Suprapubic skin (tissue), 4 donors: ENCODE measurements at regions not wholly inside any gene's neighbourhood (a gene's known extent, or its start where the extent isn't known, plus 50 kb on each side); places are given as distances from the start of the nearest gene placed in this dataset.

ENCODE experiments used
- DNase-seq, 2 donors: peaks; one replicate each; pipeline ENCODE4 v3.0.0-alpha.2; 2019; ENCODE audit warnings: low spot score in 2 of 2
- H3K27ac ChIP-seq: fragments of 200-600 bp; sonication (generic); one replicate; pipeline ENCODE4 v1.5.1; 2019
- H3K27me3 ChIP-seq: fragments of 200-600 bp; sonication (generic); one replicate; pipeline ENCODE4 v1.5.1; 2019
- H3K36me3 ChIP-seq: fragments of 200-600 bp; sonication (generic); one replicate; pipeline ENCODE4 v1.5.1; 2019
- H3K4me1 ChIP-seq: fragments of 200-600 bp; sonication (generic); one replicate; pipeline ENCODE4 v1.5.1; 2019
- H3K4me3 ChIP-seq: fragments of 200-600 bp; sonication (generic); one replicate; pipeline ENCODE4 v1.5.1; 2019; ENCODE audit warnings: mild to moderate bottlenecking
- H3K9me3 ChIP-seq: fragments of 200-600 bp; sonication (generic); one replicate; pipeline ENCODE4 v1.5.1; 2019
- CTCF ChIP-seq, 2 donors: fragments of 200-600 bp in 1 of 2; fragments of 450-650 bp in 1 of 2; sonication (generic) in 1 of 2; IDR thresholded peaks; one replicate each; pipeline ENCODE4 v1.5.1; 2016 to 2019; ENCODE audit warnings: antibody characterized with exemption in 2 of 2, mild to moderate bottlenecking in 1 of 2, moderate library complexity in 1 of 2
- EP300 ChIP-seq: sonication (generic); formaldehyde crosslinking; IDR thresholded peaks from one replicate; pipeline ENCODE4 v1.6.1; 2017; ENCODE audit warnings: antibody characterized with exemption
- POLR2A ChIP-seq, 2 donors: fragments of 450-650 bp; IDR thresholded peaks; one replicate each; pipeline ENCODE4 v1.6.1; 2017; ENCODE audit warnings: antibody characterized with exemption in 2 of 2, mild to moderate bottlenecking in 2 of 2, moderate library complexity in 2 of 2
- POLR2AphosphoS5 ChIP-seq, 3 donors: sonication (generic); formaldehyde crosslinking; IDR thresholded peaks; one replicate each; pipeline ENCODE4 v1.6.1; 2017; ENCODE audit warnings: antibody characterized with exemption in 3 of 3
- WGBS: methylation state at CpG from one replicate; pipeline ENCODE4 v1.1.5; 2018; 5-methylcytosine and 5-hydroxymethylcytosine counted together

- no peak for TF ChIP-seq POLR2A (IDR thresholded peaks at IDR 0.05)
- no peak for TF ChIP-seq POLR2AphosphoS5 (IDR thresholded peaks at IDR 0.05)
- no peak for TF ChIP-seq CTCF (IDR thresholded peaks at IDR 0.05)
- no peak for TF ChIP-seq EP300
- H3K36me3 ChIP-seq, result no peaks in the 10 kb centered on the region
- DNase-seq, result no peak
- no peaks in the 10 kb centered on the region for H3K27me3 ChIP-seq
- no peaks in the 10 kb centered on the region for H3K9me3 ChIP-seq
- no peaks in the 10 kb centered on the region for H3K4me1 ChIP-seq
- no peak overlapping the region for H3K4me3 ChIP-seq
- H3K27ac ChIP-seq, result no peak overlapping the region
These were observed 1226.7 kb upstream of the LRRN3 start for GRCh38 chr7:109864230-109864629.

DNA sequence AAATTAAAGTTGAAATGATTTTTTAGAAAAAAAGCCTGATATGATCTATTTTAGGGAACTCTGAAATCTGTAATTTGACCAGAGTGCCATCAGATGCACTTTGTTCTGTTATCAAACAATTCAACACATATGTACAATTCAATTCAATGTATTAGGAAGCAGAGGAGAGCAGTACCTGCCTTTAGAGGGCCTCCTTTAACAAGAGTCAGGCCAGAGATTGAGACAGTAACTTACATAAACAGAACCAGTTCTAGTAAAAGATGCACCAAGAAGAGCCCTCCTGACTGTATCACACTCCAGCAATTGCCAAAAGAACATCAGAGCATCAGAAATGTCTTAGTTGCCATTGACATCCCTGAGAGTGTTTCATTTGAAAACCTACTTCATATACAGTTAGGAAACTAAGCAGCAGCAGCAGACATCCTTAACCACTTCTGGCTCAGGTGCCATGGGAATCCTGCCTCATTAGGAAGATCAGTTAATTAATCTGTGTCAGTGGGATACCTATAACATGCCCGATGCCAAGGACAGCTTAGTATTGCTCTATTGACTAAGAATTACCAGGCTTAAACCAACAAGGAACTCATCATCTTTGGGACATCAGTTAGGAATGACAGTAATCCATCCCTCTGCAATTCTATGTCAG lies 1222.6 kb upstream of the LRRN3 start:
- WGBS, result 75% methylated on average over 1 of the region's 1 CpG
- no peaks in the 10 kb centered on the region for H3K27me3 ChIP-seq
- no peak for DNase-seq
- H3K9me3 ChIP-seq, result no peaks in the 10 kb centered on the region
- H3K4me1 ChIP-seq, result no peaks in the 10 kb centered on the region
- H3K36me3 ChIP-seq, result no peaks in the 10 kb centered on the region
- no peak overlapping the region for H3K4me3 ChIP-seq
- no peak overlapping the region for H3K27ac ChIP-seq
- no peak for TF ChIP-seq POLR2AphosphoS5 (IDR thresholded peaks at IDR 0.05)
- no peak for TF ChIP-seq EP300
- no peak for TF ChIP-seq CTCF (IDR thresholded peaks at IDR 0.05)
- no peak for TF ChIP-seq POLR2A (IDR thresholded peaks at IDR 0.05)

GRCh38 chr7:109873296-109873695 lies 1217.6 kb upstream of the LRRN3 start:
- no peak for DNase-seq
- WGBS, result 37% methylated on average over 4 of the region's 4 CpGs

GRCh38 chr7:109879287-109879828 lies 1211.6 kb upstream of the LRRN3 start:
- Histone ChIP-seq H3K4me1 (no peaks in the 10 kb centered on the region), H3K27me3 (no peaks in the 10 kb centered on the region), H3K36me3 (no peaks in the 10 kb centered on the region), H3K9me3 (no peaks in the 10 kb centered on the region), H3K27ac (no peak overlapping the region), H3K4me3 (no peak overlapping the region)
- TF ChIP-seq POLR2AphosphoS5 (IDR thresholded peaks at IDR 0.05) (no peak), POLR2A (IDR thresholded peaks at IDR 0.05) (no peak), CTCF (IDR thresholded peaks at IDR 0.05) (no peak), EP300 (no peak)
- WGBS, result 56% methylated on average over 4 of the region's 4 CpGs
- DNase-seq, result no peak

More at GRCh38 chr7:109873296-109873695, 1217.6 kb upstream of the LRRN3 start:
- H3K9me3 ChIP-seq, result no peaks in the 10 kb centered on the region
- no peak overlapping the region for H3K4me3 ChIP-seq
- TF ChIP-seq CTCF (IDR thresholded peaks at IDR 0.05) (no peak), POLR2A (IDR thresholded peaks at IDR 0.05) (no peak), POLR2AphosphoS5 (IDR thresholded peaks at IDR 0.05) (no peak), EP300 (no peak)
- no peaks in the 10 kb centered on the region for H3K36me3 ChIP-seq
- H3K4me1 ChIP-seq, result no peaks in the 10 kb centered on the region
- H3K27me3 ChIP-seq, result no peaks in the 10 kb centered on the region
- H3K27ac ChIP-seq, result no peak overlapping the region

DNA sequence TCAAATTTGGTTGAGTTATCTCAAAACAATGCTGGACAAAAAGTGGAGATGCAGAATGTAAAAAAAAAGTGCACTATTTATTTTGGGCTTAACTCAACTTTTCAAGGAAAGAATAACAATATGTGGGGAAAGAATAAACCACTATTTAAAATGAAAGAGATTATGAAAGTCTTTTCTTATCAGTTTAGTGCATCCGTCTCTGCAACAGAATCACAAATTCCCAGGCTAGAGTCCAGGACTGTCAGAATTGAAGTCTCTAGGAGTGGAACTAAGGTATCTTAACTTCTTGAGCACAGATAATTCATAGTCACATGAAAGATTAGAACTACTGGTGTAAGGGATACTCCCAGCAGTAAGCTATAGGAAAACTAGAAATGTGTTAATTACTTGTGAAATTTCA lies 1200.3 kb upstream of the LRRN3 start:
- H3K4me1 ChIP-seq, result no peaks in the 10 kb centered on the region
- H3K9me3 ChIP-seq, result no peaks in the 10 kb centered on the region
- no peak for DNase-seq
- TF ChIP-seq POLR2AphosphoS5 (IDR thresholded peaks at IDR 0.05), result no peak
- TF ChIP-seq POLR2A (IDR thresholded peaks at IDR 0.05), result no peak
- no peak for TF ChIP-seq CTCF (IDR thresholded peaks at IDR 0.05)
- no peak for TF ChIP-seq EP300
- H3K27me3 ChIP-seq, result no peaks in the 10 kb centered on the region
- no peak overlapping the region for H3K4me3 ChIP-seq
- 41% methylated on average over 1 of the region's 1 CpG for WGBS
- H3K27ac ChIP-seq, result no peak overlapping the region
- no peaks in the 10 kb centered on the region for H3K36me3 ChIP-seq
